ENCODE measurements at regions not wholly inside any gene's neighbourhood (a gene's known extent, or its start where the extent isn't known, plus 50 kb on each side); places are given as distances from the start of the nearest gene placed in this dataset.
"Not testable (repeated sequence)": the region's sequence is repeated elsewhere in the genome, so short reads cannot be mapped to it uniquely, and the experiment has no call there.

DNA sequence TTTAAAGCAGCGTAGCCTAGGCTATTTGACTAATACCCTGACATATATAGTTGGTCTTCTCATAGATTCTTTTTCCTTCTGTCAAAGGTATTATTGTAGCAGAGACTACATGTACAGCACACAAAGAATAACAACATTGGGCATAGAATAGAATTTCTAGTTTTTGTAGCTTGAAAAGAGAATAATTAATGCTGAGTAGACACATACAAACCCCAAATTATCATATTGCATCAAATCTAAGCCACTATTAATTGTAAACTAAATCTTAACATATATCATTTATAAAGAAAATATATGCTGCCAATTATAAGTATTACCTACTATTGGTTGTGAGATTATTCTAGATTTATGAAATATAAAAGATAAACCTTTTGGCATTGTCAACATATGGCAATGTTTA, 574.5 kb downstream of the SLCO4C1 start:
- Histone ChIP-seq H3K36me3 (no peaks in the 10 kb centered on the region), H3K9me3 (no peaks in the 10 kb centered on the region), H3K4me3 (no peak overlapping the region), H3K27ac (no peak overlapping the region), H3K27me3 (no peaks in the 10 kb centered on the region), H3K4me1 (no peaks in the 10 kb centered on the region)
- 90% methylated on average over 1 of the region's 1 CpG for WGBS
- TF ChIP-seq POLR2A (IDR thresholded peaks at IDR 0.05) = no peak
- TF ChIP-seq POLR2AphosphoS5 (IDR thresholded peaks at IDR 0.05) = no peak
- TF ChIP-seq, protein P1, sequence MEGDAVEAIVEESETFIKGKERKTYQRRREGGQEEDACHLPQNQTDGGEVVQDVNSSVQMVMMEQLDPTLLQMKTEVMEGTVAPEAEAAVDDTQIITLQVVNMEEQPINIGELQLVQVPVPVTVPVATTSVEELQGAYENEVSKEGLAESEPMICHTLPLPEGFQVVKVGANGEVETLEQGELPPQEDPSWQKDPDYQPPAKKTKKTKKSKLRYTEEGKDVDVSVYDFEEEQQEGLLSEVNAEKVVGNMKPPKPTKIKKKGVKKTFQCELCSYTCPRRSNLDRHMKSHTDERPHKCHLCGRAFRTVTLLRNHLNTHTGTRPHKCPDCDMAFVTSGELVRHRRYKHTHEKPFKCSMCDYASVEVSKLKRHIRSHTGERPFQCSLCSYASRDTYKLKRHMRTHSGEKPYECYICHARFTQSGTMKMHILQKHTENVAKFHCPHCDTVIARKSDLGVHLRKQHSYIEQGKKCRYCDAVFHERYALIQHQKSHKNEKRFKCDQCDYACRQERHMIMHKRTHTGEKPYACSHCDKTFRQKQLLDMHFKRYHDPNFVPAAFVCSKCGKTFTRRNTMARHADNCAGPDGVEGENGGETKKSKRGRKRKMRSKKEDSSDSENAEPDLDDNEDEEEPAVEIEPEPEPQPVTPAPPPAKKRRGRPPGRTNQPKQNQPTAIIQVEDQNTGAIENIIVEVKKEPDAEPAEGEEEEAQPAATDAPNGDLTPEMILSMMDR (IDR thresholded peaks at IDR 0.05) = no peak
- TF ChIP-seq EP300 (IDR thresholded peaks at IDR 0.05) = no peak
- DNase-seq (ENCODE audit: low spot score in 2 of 2) = no peak

- 89% methylated on average over 3 of the region's 3 CpGs for WGBS
- Histone ChIP-seq H3K4me1 (no peaks in the 10 kb centered on the region), H3K36me3 (no peaks in the 10 kb centered on the region), H3K9me3 (no peaks in the 10 kb centered on the region), H3K4me3 (no peak overlapping the region), H3K27me3 (no peaks in the 10 kb centered on the region), H3K27ac (no peak overlapping the region)
- DNase-seq (ENCODE audit: low spot score in 2 of 2) = no peak
- no peak for TF ChIP-seq POLR2AphosphoS5 (IDR thresholded peaks at IDR 0.05)
- no peak for TF ChIP-seq EP300 (IDR thresholded peaks at IDR 0.05)
- no peak for TF ChIP-seq POLR2A (IDR thresholded peaks at IDR 0.05)
- TF ChIP-seq, protein P1 (IDR thresholded peaks at IDR 0.05) = no peak
Observed at GRCh38 chr5:101720033-101720432, 576.1 kb downstream of the SLCO4C1 start.

GRCh38 chr5:101717721-101718120, 578.4 kb downstream of the SLCO4C1 start:
- WGBS = 97% methylated on average over 1 of the region's 1 CpG
- no peak overlapping the region for H3K4me3 ChIP-seq
- no peaks in the 10 kb centered on the region for H3K36me3 ChIP-seq
- no peaks in the 10 kb centered on the region for H3K9me3 ChIP-seq
- no peaks in the 10 kb centered on the region for H3K4me1 ChIP-seq
- H3K27me3 ChIP-seq = no peaks in the 10 kb centered on the region
- TF ChIP-seq POLR2AphosphoS5 (IDR thresholded peaks at IDR 0.05) (no peak), POLR2A (IDR thresholded peaks at IDR 0.05) (no peak), EP300 (IDR thresholded peaks at IDR 0.05) (no peak)
- TF ChIP-seq, protein P1 (IDR thresholded peaks at IDR 0.05) = no peak
- no peak overlapping the region for H3K27ac ChIP-seq
- no peak for DNase-seq (ENCODE audit: low spot score in 2 of 2)

DNA sequence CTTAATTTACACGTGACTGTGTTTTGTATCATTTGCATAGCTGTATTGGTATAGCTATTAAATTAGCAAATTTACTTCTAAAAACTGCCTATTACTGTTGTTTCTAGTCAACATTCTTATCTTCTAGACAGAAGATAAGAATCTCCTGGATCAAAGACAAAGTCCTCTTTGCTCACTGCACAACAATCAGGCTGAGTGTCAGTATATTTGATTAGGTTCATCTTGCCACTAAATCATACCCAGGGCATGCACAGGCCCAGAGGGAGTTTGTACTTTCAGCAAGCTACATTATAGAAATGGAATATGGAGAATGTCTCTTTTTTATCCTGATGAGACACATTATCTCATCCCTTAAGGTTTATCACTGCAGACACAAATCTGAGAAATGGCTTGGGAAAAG, 579.1 kb downstream of the SLCO4C1 start:
- 57% methylated on average over 1 of the region's 1 CpG for WGBS
- H3K27ac ChIP-seq = no peak overlapping the region
- no peaks in the 10 kb centered on the region for H3K4me1 ChIP-seq
- no peaks in the 10 kb centered on the region for H3K9me3 ChIP-seq
- DNase-seq (ENCODE audit: low spot score in 2 of 2) = no peak
- no peaks in the 10 kb centered on the region for H3K27me3 ChIP-seq
- no peak for TF ChIP-seq POLR2AphosphoS5 (IDR thresholded peaks at IDR 0.05)
- no peak for TF ChIP-seq EP300 (IDR thresholded peaks at IDR 0.05)
- TF ChIP-seq POLR2A (IDR thresholded peaks at IDR 0.05) = no peak
- TF ChIP-seq, protein P1 (IDR thresholded peaks at IDR 0.05) = no peak
- no peak overlapping the region for H3K4me3 ChIP-seq
- H3K36me3 ChIP-seq = no peaks in the 10 kb centered on the region

- not testable (repeated sequence) for H3K4me1 ChIP-seq
Observed at GRCh38 chr5:101715790-101716189, 580.3 kb downstream of the SLCO4C1 start.

GRCh38 chr5:101689306-101689705, 606.8 kb downstream of the SLCO4C1 start:
- Histone ChIP-seq H3K27me3 (no peaks in the 10 kb centered on the region), H3K4me3 (no peak overlapping the region), H3K36me3 (no peaks in the 10 kb centered on the region), H3K27ac (no peak overlapping the region), H3K4me1 (no peaks in the 10 kb centered on the region), H3K9me3 (no peaks in the 10 kb centered on the region)
- TF ChIP-seq, protein P1 (IDR thresholded peaks at IDR 0.05) = no peak
- TF ChIP-seq EP300 (IDR thresholded peaks at IDR 0.05) = no peak
- TF ChIP-seq POLR2AphosphoS5 (IDR thresholded peaks at IDR 0.05) = no peak
- no peak for TF ChIP-seq POLR2A (IDR thresholded peaks at IDR 0.05)
- no peak for DNase-seq (ENCODE audit: low spot score in 2 of 2)

More at GRCh38 chr5:101715790-101716189, 580.3 kb downstream of the SLCO4C1 start:
- 61% methylated on average over 5 of the region's 5 CpGs for WGBS
- H3K27ac ChIP-seq; H3K36me3 ChIP-seq; DNase-seq (ENCODE audit: low spot score in 2 of 2); H3K9me3 ChIP-seq; H3K27me3 ChIP-seq; H3K4me3 ChIP-seq: not testable (repeated sequence)

Data from suprapubic skin (tissue), 4 donors.